ENCODE measurements at regions not wholly inside any gene's neighbourhood (a gene's known extent, or its start where the extent isn't known, plus 50 kb on each side); places are given as distances from the start of the nearest gene placed in this dataset.

DNA sequence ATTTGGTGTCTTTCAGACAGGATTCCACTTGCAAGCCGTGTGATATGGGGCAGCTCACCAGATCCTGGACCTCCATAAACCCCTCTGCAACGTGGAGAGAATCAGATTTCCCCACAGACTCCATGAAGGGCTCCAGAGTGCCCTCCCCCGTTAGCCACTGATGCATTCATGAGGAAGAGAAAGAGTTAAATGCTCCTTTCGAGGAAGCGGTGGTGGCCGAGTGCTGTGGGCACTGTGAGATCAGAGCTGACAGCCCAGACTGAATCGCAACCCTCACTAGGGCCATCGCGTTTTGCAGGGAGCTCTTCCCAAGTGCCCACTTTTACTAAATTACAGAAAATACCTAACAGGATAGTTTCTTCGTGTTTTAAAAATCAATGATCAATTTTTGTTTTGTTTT lies 226.3 kb upstream of the ZNF32 start:
- TF ChIP-seq, protein P1, sequence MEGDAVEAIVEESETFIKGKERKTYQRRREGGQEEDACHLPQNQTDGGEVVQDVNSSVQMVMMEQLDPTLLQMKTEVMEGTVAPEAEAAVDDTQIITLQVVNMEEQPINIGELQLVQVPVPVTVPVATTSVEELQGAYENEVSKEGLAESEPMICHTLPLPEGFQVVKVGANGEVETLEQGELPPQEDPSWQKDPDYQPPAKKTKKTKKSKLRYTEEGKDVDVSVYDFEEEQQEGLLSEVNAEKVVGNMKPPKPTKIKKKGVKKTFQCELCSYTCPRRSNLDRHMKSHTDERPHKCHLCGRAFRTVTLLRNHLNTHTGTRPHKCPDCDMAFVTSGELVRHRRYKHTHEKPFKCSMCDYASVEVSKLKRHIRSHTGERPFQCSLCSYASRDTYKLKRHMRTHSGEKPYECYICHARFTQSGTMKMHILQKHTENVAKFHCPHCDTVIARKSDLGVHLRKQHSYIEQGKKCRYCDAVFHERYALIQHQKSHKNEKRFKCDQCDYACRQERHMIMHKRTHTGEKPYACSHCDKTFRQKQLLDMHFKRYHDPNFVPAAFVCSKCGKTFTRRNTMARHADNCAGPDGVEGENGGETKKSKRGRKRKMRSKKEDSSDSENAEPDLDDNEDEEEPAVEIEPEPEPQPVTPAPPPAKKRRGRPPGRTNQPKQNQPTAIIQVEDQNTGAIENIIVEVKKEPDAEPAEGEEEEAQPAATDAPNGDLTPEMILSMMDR (conservative IDR thresholded peaks at IDR 0.05 in 1 of 2, IDR thresholded peaks at IDR 0.05 in 1 of 2; ENCODE audit: extremely low read depth in 1 of 2, insufficient read depth in 1 of 2, low read depth in 1 of 2, low read length in 2 of 2): no peak
- no peak for TF ChIP-seq EZH2 (IDR thresholded peaks at IDR 0.05; ENCODE audit: borderline replicate concordance, low read length)
